KMS-11 (cell line): ENCODE measurements at regions not wholly inside any gene's neighbourhood (a gene's known extent, or its start where the extent isn't known, plus 50 kb on each side); places are given as distances from the start of the nearest gene placed in this dataset.
"Not testable (repeated sequence)": the region's sequence is repeated elsewhere in the genome, so short reads cannot be mapped to it uniquely, and the experiment has no call there.

Experiments used
- H2AFZ ChIP-seq: fragments of 200-600 bp; sonication (generic); 2 replicates; pipeline ENCODE4 v1.6.1; 2016; ENCODE audit warnings: antibody characterized with exemption, mixed run types, low read depth
- H3K27ac ChIP-seq: fragments of 200-600 bp; sonication (generic); 2 replicates; pipeline ENCODE4 v1.6.1; 2016; ENCODE audit warnings: mild to moderate bottlenecking, mixed run types
- H3K27me3 ChIP-seq: fragments of 200-600 bp; sonication (generic); 2 replicates; pipeline ENCODE4 v1.6.1; 2017; ENCODE audit warnings: mild to moderate bottlenecking, low read depth, mixed run types, moderate library complexity; ENCODE audit not compliant: insufficient read depth
- H3K36me3 ChIP-seq: fragments of 200-600 bp; sonication (generic); 2 replicates; pipeline ENCODE4 v1.6.1; 2017; ENCODE audit warnings: mild to moderate bottlenecking, mixed run types; ENCODE audit not compliant: insufficient read depth
- H3K4me1 ChIP-seq: fragments of 200-600 bp; sonication (generic); 2 replicates; pipeline ENCODE4 v1.6.1; 2016; ENCODE audit warnings: mild to moderate bottlenecking, low read depth, mixed run types; ENCODE audit not compliant: poor library complexity, severe bottlenecking
- H3K4me2 ChIP-seq: fragments of 200-600 bp; sonication (generic); 2 replicates; pipeline ENCODE4 v1.7.0; 2016; ENCODE audit warnings: mild to moderate bottlenecking, mixed run types
- H3K4me3 ChIP-seq: fragments of 200-600 bp; sonication (generic); IDR thresholded peaks from 2 replicates; pipeline ENCODE4 v1.6.1; 2017; ENCODE audit warnings: low read depth, low read length, mixed read lengths; ENCODE audit not compliant: insufficient read depth
- H3K79me2 ChIP-seq: fragments of 200-600 bp; sonication (generic); 2 replicates; pipeline ENCODE4 v1.6.1; 2016; ENCODE audit warnings: low read depth, mixed run types; ENCODE audit not compliant: insufficient read depth
- H3K9ac ChIP-seq: fragments of 200-600 bp; sonication (generic); 2 replicates; pipeline ENCODE4 v1.6.1; 2016; ENCODE audit warnings: mild to moderate bottlenecking, mixed run types
- H4K20me1 ChIP-seq: fragments of 200-600 bp; sonication (generic); 2 replicates; pipeline ENCODE4 v1.6.1; 2016; ENCODE audit warnings: mild to moderate bottlenecking, mixed run types; ENCODE audit not compliant: insufficient read depth
- CTCF ChIP-seq: fragments of 200-600 bp; sonication (generic); conservative IDR thresholded peaks from 2 replicates; pipeline ENCODE4 v1.6.1; 2017; ENCODE audit warnings: low read depth, mild to moderate bottlenecking, antibody characterized with exemption, low read length, moderate library complexity, mixed read lengths

- Histone ChIP-seq H3K4me2 (no peak overlapping the region), H3K27me3 (no peaks in the 10 kb centered on the region), H3K27ac (no peak overlapping the region), H2AFZ (no peak overlapping the region), H3K9ac (no peak overlapping the region), H3K79me2 (no peaks in the 10 kb centered on the region), H4K20me1 (no peaks in the 10 kb centered on the region), H3K4me3 (no peak overlapping the region), H3K4me1 (no peaks in the 10 kb centered on the region), H3K36me3 (no peaks in the 10 kb centered on the region)
- no peak for TF ChIP-seq CTCF
Observed at GRCh38 chr4:151548708-151549107, 139.7 kb downstream of the FHIP1A start.

GRCh38 chr4:151549378-151549777 lies 140.4 kb downstream of the FHIP1A start:
- H3K36me3 ChIP-seq, H3K4me3 ChIP-seq, H3K4me2 ChIP-seq, H3K27ac ChIP-seq, H3K27me3 ChIP-seq, H3K79me2 ChIP-seq, H3K4me1 ChIP-seq, H4K20me1 ChIP-seq, H2AFZ ChIP-seq, H3K9ac ChIP-seq: not testable (repeated sequence)

- Histone ChIP-seq H3K4me3 (no peak overlapping the region), H3K4me1 (no peaks in the 10 kb centered on the region), H3K9ac (no peak overlapping the region), H3K36me3 (no peaks in the 10 kb centered on the region), H3K79me2 (no peaks in the 10 kb centered on the region), H3K4me2 (no peak overlapping the region), H3K27ac (no peak overlapping the region), H3K27me3 (no peaks in the 10 kb centered on the region), H2AFZ (no peak overlapping the region), H4K20me1 (no peaks in the 10 kb centered on the region)
- TF ChIP-seq CTCF = no peak
Observed at GRCh38 chr4:151553874-151554273, 144.9 kb downstream of the FHIP1A start.

- Histone ChIP-seq H3K4me1 (no peaks in the 10 kb centered on the region), H4K20me1 (no peaks in the 10 kb centered on the region), H3K36me3 (no peaks in the 10 kb centered on the region), H2AFZ (no peak overlapping the region), H3K27ac (no peak overlapping the region), H3K4me2 (no peak overlapping the region), H3K4me3 (no peak overlapping the region), H3K27me3 (no peaks in the 10 kb centered on the region), H3K9ac (no peak overlapping the region), H3K79me2 (no peaks in the 10 kb centered on the region)
- TF ChIP-seq CTCF = no peak
Observed at GRCh38 chr4:151555151-151555945, 146.4 kb downstream of the FHIP1A start.

GRCh38 chr4:151558496-151559113 lies 149.6 kb downstream of the FHIP1A start:
- Histone ChIP-seq H3K27me3 (no peaks in the 10 kb centered on the region), H3K36me3 (no peaks in the 10 kb centered on the region), H3K9ac (no peak overlapping the region), H2AFZ (no peak overlapping the region), H4K20me1 (no peaks in the 10 kb centered on the region), H3K4me1 (no peaks in the 10 kb centered on the region), H3K4me2 (no peak overlapping the region), H3K4me3 (no peak overlapping the region), H3K79me2 (no peaks in the 10 kb centered on the region), H3K27ac (no peak overlapping the region)
- TF ChIP-seq CTCF = no peak
